Prostate gland (tissue), 2 donors: ENCODE measurements at regions not wholly inside any gene's neighbourhood (a gene's known extent, or its start where the extent isn't known, plus 50 kb on each side); places are given as distances from the start of the nearest gene placed in this dataset.
"Not testable (repeated sequence)": the region's sequence is repeated elsewhere in the genome, so short reads cannot be mapped to it uniquely, and the experiment has no call there.

Experiments used
- CTCF ChIP-seq, 4 experiments: fragments of 200-600 bp in 2 of 4; fragments of 450-650 bp in 2 of 4; sonication (generic) in 2 of 4; IDR thresholded peaks; 1 replicate in 3 of 4; 2 replicates in 1 of 4; pipeline ENCODE4 v1.5.1; 2016 to 2019; ENCODE audit warnings: antibody characterized with exemption in 4 of 4, mild to moderate bottlenecking in 2 of 4, moderate library complexity in 2 of 4
- POLR2AphosphoS5 ChIP-seq: sonication (generic); formaldehyde crosslinking; IDR thresholded peaks from one replicate; pipeline ENCODE4 v1.6.1; 2017; ENCODE audit warnings: antibody characterized with exemption

- TF ChIP-seq CTCF (IDR thresholded peaks at IDR 0.05); POLR2AphosphoS5: not testable (repeated sequence)
Observed at GRCh38 chr16:21513337-21513741, 86.0 kb upstream of the METTL9 start.
